ENCODE measurements at regions not wholly inside any gene's neighbourhood (a gene's known extent, or its start where the extent isn't known, plus 50 kb on each side); places are given as distances from the start of the nearest gene placed in this dataset.

DNA sequence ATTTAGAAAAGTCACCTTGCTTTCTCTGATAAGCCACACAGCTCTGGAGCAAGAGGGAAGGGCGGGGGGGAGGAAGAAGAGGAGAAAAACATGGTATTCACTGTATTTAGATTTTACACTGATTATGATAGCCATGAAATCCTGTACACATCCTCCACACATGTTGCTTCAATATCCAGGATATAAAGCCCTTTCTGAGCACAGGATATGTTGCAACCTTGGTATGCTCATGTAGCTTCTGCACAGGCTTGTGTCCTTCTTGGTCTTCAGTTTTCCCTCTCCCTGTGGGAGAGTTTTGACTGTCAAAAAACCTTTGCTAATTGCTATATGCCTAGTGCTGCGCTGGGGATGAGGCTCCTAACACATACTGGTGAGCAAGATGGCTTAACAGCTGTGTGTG, 61.9 kb upstream of the DAPP1 start:
- TF ChIP-seq, protein P1, sequence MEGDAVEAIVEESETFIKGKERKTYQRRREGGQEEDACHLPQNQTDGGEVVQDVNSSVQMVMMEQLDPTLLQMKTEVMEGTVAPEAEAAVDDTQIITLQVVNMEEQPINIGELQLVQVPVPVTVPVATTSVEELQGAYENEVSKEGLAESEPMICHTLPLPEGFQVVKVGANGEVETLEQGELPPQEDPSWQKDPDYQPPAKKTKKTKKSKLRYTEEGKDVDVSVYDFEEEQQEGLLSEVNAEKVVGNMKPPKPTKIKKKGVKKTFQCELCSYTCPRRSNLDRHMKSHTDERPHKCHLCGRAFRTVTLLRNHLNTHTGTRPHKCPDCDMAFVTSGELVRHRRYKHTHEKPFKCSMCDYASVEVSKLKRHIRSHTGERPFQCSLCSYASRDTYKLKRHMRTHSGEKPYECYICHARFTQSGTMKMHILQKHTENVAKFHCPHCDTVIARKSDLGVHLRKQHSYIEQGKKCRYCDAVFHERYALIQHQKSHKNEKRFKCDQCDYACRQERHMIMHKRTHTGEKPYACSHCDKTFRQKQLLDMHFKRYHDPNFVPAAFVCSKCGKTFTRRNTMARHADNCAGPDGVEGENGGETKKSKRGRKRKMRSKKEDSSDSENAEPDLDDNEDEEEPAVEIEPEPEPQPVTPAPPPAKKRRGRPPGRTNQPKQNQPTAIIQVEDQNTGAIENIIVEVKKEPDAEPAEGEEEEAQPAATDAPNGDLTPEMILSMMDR (IDR thresholded peaks at IDR 0.05), result no peak
- peak; percentile 23 for ATAC-seq
- Histone ChIP-seq H3K36me3 (no peaks in the 10 kb centered on the region), H3K27me3 (no peaks in the 10 kb centered on the region), H3K4me3 (no peak overlapping the region), H3K9me3 (no peaks in the 10 kb centered on the region), H3K4me1 (peaks cover 0 to 3% of the 10 kb centered on the region in 2 donors), H3K27ac (no peak overlapping the region)
- intact Hi-C loops (cut with DNase I), result no loop called here
- no peak for DNase-seq

DNA sequence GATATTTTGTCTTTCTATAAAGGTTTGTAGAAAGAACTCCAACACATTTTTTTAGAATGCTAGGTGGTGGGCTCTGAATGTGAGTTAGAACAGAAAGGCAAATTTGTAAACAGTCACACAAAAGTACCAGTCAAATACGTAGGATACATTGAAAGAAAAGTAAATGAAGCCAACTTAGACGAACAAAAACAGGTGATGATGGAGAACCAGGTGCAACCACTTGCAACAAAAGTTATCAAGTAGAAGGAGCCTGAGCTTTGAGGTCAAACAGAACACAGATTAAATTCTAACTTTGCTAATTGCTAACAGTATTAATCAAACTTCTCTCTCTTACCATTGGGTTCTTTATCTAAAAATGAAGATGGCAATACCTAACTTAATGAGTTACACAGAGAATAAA, 62.7 kb upstream of the DAPP1 start:
- DNase-seq (peak in 1 of 4 donors; percentile 16), ATAC-seq (no peak)
- Histone ChIP-seq H3K4me3 (no peak overlapping the region), H3K27me3 (no peaks in the 10 kb centered on the region), H3K27ac (no peak overlapping the region), H3K36me3 (no peaks in the 10 kb centered on the region), H3K4me1 (peaks cover 0 to 3% of the 10 kb centered on the region in 2 donors), H3K9me3 (no peaks in the 10 kb centered on the region)
- TF ChIP-seq, protein P1 (IDR thresholded peaks at IDR 0.05), result no peak
- intact Hi-C loops (cut with DNase I), result no loop called here

DNA sequence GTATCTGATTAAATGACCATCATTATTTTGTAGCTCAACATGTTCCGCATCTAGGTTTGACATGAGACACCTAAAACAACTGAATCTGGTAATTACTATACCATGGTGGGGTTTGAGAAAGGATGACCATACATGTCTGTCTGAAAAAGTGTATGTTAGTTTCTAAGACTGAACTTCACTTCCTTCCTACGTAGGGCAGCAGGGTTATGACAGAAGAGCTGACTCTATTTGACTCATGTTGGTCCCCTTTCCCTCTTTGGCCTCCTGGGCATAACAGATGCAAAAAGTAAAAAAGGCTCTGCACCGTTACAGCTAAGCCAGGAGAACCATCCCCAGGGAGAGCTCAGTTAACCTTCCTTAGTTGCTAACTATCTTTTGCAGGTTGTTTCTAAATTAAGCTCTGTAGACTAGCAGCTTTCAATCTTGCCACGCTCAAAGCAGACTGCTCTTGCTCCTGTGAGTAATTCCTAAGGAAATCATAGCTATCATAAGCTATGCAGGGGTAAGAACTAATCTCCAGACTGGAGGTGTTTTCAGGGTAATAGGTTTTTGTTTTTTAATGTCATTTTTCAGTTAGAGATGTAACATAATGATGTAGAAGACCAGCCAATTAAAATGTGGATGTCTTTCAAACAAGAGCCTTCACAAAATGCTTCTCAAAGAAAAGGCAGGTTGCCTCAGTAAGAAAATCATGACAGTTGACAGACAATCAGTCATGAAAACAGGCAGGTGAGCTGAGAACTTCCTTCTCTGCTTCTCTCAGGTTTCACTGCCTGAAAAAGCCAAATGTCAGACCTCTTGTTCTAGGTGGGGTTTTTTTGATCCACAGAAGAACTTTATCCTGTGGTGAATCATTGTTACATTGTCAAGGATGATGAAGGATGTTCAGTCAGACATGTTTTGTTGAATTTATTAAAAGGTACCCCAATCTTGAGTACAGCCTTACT, 66.9 kb upstream of the DAPP1 start:
- Histone ChIP-seq H3K4me3 (no peak overlapping the region), H3K36me3 (no peaks in the 10 kb centered on the region), H3K27ac (no peak overlapping the region), H3K4me1 (no peaks in the 10 kb centered on the region), H3K9me3 (no peaks in the 10 kb centered on the region), H3K27me3 (no peaks in the 10 kb centered on the region)
- no peak for ATAC-seq
- intact Hi-C loops (cut with DNase I), result no loop called here
- TF ChIP-seq, protein P1 (IDR thresholded peaks at IDR 0.05), result no peak
- DNase-seq, result no peak

DNA sequence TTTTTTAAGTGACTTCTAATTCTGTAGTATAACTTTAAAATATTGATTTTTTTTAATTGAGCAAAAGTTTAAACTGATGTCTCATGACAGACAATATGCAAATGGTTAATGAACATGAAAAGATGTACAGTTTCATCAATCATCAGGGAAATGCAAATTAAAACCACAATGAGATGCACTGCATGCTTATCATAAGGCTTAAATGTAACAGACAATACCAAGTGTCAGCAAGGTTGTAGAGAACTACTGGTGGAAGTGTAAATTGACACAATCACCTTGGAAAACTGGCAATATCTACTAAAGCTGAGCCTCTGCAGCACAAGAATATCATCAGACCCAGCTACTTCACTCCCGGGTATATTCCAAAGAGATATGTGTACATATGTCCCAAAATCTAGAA, 70.2 kb upstream of the DAPP1 start:
- Histone ChIP-seq H3K4me1 (no peaks in the 10 kb centered on the region), H3K9me3 (no peaks in the 10 kb centered on the region), H3K27ac (no peak overlapping the region), H3K36me3 (no peaks in the 10 kb centered on the region), H3K27me3 (no peaks in the 10 kb centered on the region), H3K4me3 (no peak overlapping the region)
- intact Hi-C loops (cut with DNase I), result no loop called here
- TF ChIP-seq, protein P1 (IDR thresholded peaks at IDR 0.05), result no peak
- no peak for ATAC-seq
- DNase-seq, result no peak

DNA sequence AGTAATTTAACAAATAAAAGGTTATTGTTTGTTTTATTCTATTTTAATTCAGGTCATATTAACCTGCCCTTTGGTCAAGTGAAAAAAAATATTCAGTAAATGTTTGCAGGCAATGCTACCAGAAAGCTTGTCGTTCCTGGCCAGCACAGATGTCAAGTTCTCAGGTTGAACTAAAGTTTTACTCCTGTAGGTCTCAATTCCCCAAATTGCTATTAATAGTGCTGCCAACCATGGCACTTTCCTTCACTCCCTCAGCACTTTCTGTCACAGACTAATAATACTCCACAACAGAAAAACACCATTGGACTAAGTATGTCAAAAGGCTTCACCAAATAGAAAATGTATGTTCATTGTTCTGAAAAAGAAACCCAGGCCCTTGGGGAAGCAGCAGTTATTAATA, 79.2 kb upstream of the C4orf54 start:
- DNase-seq, result no peak
- TF ChIP-seq, protein P1 (IDR thresholded peaks at IDR 0.05), result no peak
- no peak overlapping the region for H3K27ac ChIP-seq
- no peaks in the 10 kb centered on the region for H3K27me3 ChIP-seq
- intact Hi-C loops (cut with DNase I), result no loop called here
- H3K36me3 ChIP-seq, result no peaks in the 10 kb centered on the region
- H3K4me3 ChIP-seq, result no peak overlapping the region
- no peaks in the 10 kb centered on the region for H3K4me1 ChIP-seq
- ATAC-seq, result no peak
- peaks cover 0 to 8% of the 10 kb centered on the region in 2 donors for H3K9me3 ChIP-seq

Data from left lung (tissue), 4 donors.